ENCODE measurements at regions not wholly inside any gene's neighbourhood (a gene's known extent, or its start where the extent isn't known, plus 50 kb on each side); places are given as distances from the start of the nearest gene placed in this dataset.

GRCh38 chr3:69579306-69580041 is 159.8 kb upstream of the MITF start:
- H3K9me3 Mint-ChIP-seq: peaks cover 6% of the 10 kb centered on the region
- no peak overlapping the region for H3K27ac Mint-ChIP-seq
- H3K4me3 Mint-ChIP-seq: no peak overlapping the region
- TF ChIP-seq CTCF (IDR thresholded peaks at IDR 0.05; ENCODE audit: unreplicated experiment): no peak
- peaks cover 66% of the 10 kb centered on the region for H3K27me3 Mint-ChIP-seq (ENCODE audit: low read depth)
- no peaks in the 10 kb centered on the region for H3K36me3 Mint-ChIP-seq
- DNase-seq (ENCODE audit: low spot score in 2 of 2, unreplicated experiment in 2 of 2): no peak
- no peaks in the 10 kb centered on the region for H3K4me1 Mint-ChIP-seq

GRCh38 chr3:69569520-69569919 is 169.7 kb upstream of the MITF start:
- peaks cover 67% of the 10 kb centered on the region for H3K27me3 Mint-ChIP-seq (ENCODE audit: low read depth)
- H3K4me3 Mint-ChIP-seq: no peak overlapping the region
- no peak for TF ChIP-seq CTCF (IDR thresholded peaks at IDR 0.05; ENCODE audit: unreplicated experiment)
- no peak overlapping the region for H3K27ac Mint-ChIP-seq
- H3K4me1 Mint-ChIP-seq: no peaks in the 10 kb centered on the region
- no peaks in the 10 kb centered on the region for H3K9me3 Mint-ChIP-seq
- no peak for DNase-seq (ENCODE audit: low spot score in 2 of 2, unreplicated experiment in 2 of 2)
- no peaks in the 10 kb centered on the region for H3K36me3 Mint-ChIP-seq

- Mint-ChIP-seq H3K4me1 (no peaks in the 10 kb centered on the region), H3K4me3 (no peak overlapping the region), H3K27me3 (ENCODE audit: low read depth) (peaks cover 70% of the 10 kb centered on the region), H3K36me3 (no peaks in the 10 kb centered on the region), H3K9me3 (no peaks in the 10 kb centered on the region), H3K27ac (no peak overlapping the region)
- TF ChIP-seq CTCF (IDR thresholded peaks at IDR 0.05; ENCODE audit: unreplicated experiment): no peak
- no peak for DNase-seq (ENCODE audit: low spot score in 2 of 2, unreplicated experiment in 2 of 2)
These were observed 170.3 kb upstream of the MITF start for GRCh38 chr3:69568951-69569350.

GRCh38 chr3:69568458-69568857 is 170.8 kb upstream of the MITF start:
- Mint-ChIP-seq H3K9me3 (no peaks in the 10 kb centered on the region), H3K27ac (no peak overlapping the region), H3K4me3 (no peak overlapping the region), H3K36me3 (no peaks in the 10 kb centered on the region), H3K27me3 (ENCODE audit: low read depth) (peaks cover 71% of the 10 kb centered on the region), H3K4me1 (no peaks in the 10 kb centered on the region)
- no peak for DNase-seq (ENCODE audit: low spot score in 2 of 2, unreplicated experiment in 2 of 2)
- no peak for TF ChIP-seq CTCF (IDR thresholded peaks at IDR 0.05; ENCODE audit: unreplicated experiment)

- no peak overlapping the region for H3K4me3 Mint-ChIP-seq
- H3K9me3 Mint-ChIP-seq: no peaks in the 10 kb centered on the region
- no peak overlapping the region for H3K27ac Mint-ChIP-seq
- H3K36me3 Mint-ChIP-seq: no peaks in the 10 kb centered on the region
- DNase-seq (ENCODE audit: low spot score in 2 of 2, unreplicated experiment in 2 of 2): no peak
- TF ChIP-seq CTCF (IDR thresholded peaks at IDR 0.05; ENCODE audit: unreplicated experiment): no peak
- no peaks in the 10 kb centered on the region for H3K4me1 Mint-ChIP-seq
- peaks cover 70% of the 10 kb centered on the region for H3K27me3 Mint-ChIP-seq (ENCODE audit: low read depth)
These were observed 171.6 kb upstream of the MITF start for GRCh38 chr3:69567710-69568052.

Measured in mesothelial cell of epicardium (in vitro differentiated cells).